Endothelial cell of umbilical vein (primary cell): ENCODE measurements at regions not wholly inside any gene's neighbourhood (a gene's known extent, or its start where the extent isn't known, plus 50 kb on each side); places are given as distances from the start of the nearest gene placed in this dataset.

ENCODE experiments used
- BruUV-seq: library from RNA; stranded (reverse); fragments of 400-500 nt; replicated peaks from 2 replicates; lab custom pipeline; 2021; lab: Mats Ljungman, UMichigan
- CTCF ChIA-PET: fragments of 300-600, 350-600 bp; sonication (Branson Sonifier 250); formaldehyde crosslinking; loops from one replicate; lab custom pipeline; 2021; ENCODE audit warnings: antibody characterized with exemption, inconsistent platforms; lab: Charles Lee
- POLR2A ChIA-PET: fragments of 300-600, 350-600 bp; sonication (Branson Sonifier 250); formaldehyde crosslinking; loops from one replicate; lab custom pipeline; 2021; ENCODE audit warnings: antibody characterized with exemption, inconsistent platforms; lab: Charles Lee
- DNase-seq: peaks from one replicate; pipeline ENCODE4 v3.0.0-alpha.2; 2011; ENCODE audit warnings: low read depth, low spot score
- FAIRE-seq: peaks from 2 replicates; lab custom pipeline; 2011; peaks lifted over from hg19 to GRCh38; lab: Jason Lieb, UNC
- H2AFZ ChIP-seq: 2 replicates; pipeline ENCODE4 v1.6.0; 2012; ENCODE audit warnings: low read depth, low read length, control low read depth, inconsistent platforms
- H3K27ac ChIP-seq: 2 replicates; pipeline ENCODE4 v1.5.1; 2011; ENCODE audit warnings: low read depth, mild to moderate bottlenecking, control low read depth, low read length, moderate library complexity; ENCODE audit not compliant: insufficient read depth
- H3K27me3 ChIP-seq, 2 experiments: 2 replicates each; pipeline versions ENCODE4 v1.6.0 to v1.6.1; 2011; ENCODE audit warnings: low read length in 2 of 2, mixed read lengths in 1 of 2; ENCODE audit not compliant: control insufficient read depth in 2 of 2, insufficient read depth in 2 of 2
- H3K36me3 ChIP-seq, 2 experiments: 2 replicates in 1 of 2; 3 replicates in 1 of 2; pipeline ENCODE4 v1.5.1; 2011; ENCODE audit warnings: low read length in 2 of 2, mild to moderate bottlenecking in 1 of 2, moderate library complexity in 1 of 2; ENCODE audit not compliant: control insufficient read depth in 2 of 2, insufficient read depth in 2 of 2; ENCODE audit errors: extremely low read depth in 1 of 2
- H3K4me1 ChIP-seq: 3 replicates; pipeline ENCODE4 v1.5.1; 2011; ENCODE audit warnings: mild to moderate bottlenecking, low read length; ENCODE audit not compliant: control insufficient read depth, insufficient read depth; ENCODE audit errors: extremely low read depth
- H3K4me2 ChIP-seq: 2 replicates; pipeline ENCODE4 v1.6.1; 2011; ENCODE audit warnings: low read length, control low read depth, mixed read lengths; ENCODE audit not compliant: insufficient read depth
- H3K4me3 ChIP-seq, 3 experiments: fragments of 200-600 bp in 1 of 3; sonication (generic), shearing (Covaris generic) in 1 of 3; replicated peaks in 1 of 3; 2 replicates each; pipeline ENCODE4 v1.5.1; 2011 to 2016; ENCODE audit warnings: control low read depth in 3 of 3, low read length in 3 of 3, mild to moderate bottlenecking in 2 of 3, inconsistent platforms in 1 of 3, low read depth in 1 of 3, moderate library complexity in 1 of 3; ENCODE audit not compliant: insufficient read depth in 1 of 3
- H3K79me2 ChIP-seq: 2 replicates; pipeline ENCODE4 v1.6.0; 2012; ENCODE audit warnings: low read length, inconsistent platforms; ENCODE audit not compliant: control insufficient read depth, insufficient read depth
- H3K9ac ChIP-seq: replicated peaks from 2 replicates; pipeline ENCODE3; 2011; ENCODE audit warnings: low read length, control low read depth; ENCODE audit not compliant: insufficient read depth; ENCODE audit errors: extremely low read depth
- H3K9me1 ChIP-seq: replicated peaks from 3 replicates; pipeline ENCODE4 v1.6.0; 2011; ENCODE audit warnings: mild to moderate bottlenecking, low read length; ENCODE audit not compliant: control insufficient read depth, insufficient read depth; ENCODE audit errors: extremely low read depth
- H3K9me3 ChIP-seq: replicated peaks from 2 replicates; pipeline ENCODE4 v1.5.1; 2012; ENCODE audit warnings: low read length, inconsistent platforms; ENCODE audit not compliant: control insufficient read depth, insufficient read depth
- H4K20me1 ChIP-seq: replicated peaks from 2 replicates; pipeline ENCODE3; 2011; ENCODE audit warnings: mild to moderate bottlenecking, low read length; ENCODE audit not compliant: control insufficient read depth, insufficient read depth; ENCODE audit errors: extremely low read depth
- CTCF ChIP-seq, 2 donors: IDR thresholded peaks; 1 replicate in 1 of 2; 2 replicates in 1 of 2; pipeline ENCODE4 v1.5.1; 2011; ENCODE audit warnings: low read length in 2 of 2, mild to moderate bottlenecking in 2 of 2, moderate library complexity in 2 of 2, control low read depth in 1 of 2, inconsistent platforms in 1 of 2, low read depth in 1 of 2; ENCODE audit not compliant: insufficient read depth in 1 of 2; ENCODE audit errors: extremely low read depth in 1 of 2
- GATA2 ChIP-seq: IDR thresholded peaks from 2 replicates; pipeline ENCODE4 v1.7.0; 2011; ENCODE audit warnings: low read depth, mild to moderate bottlenecking, moderate library complexity, mixed read lengths, low read length; ENCODE audit not compliant: insufficient read length, insufficient read depth
- dilution Hi-C: fragments of 300-500 bp; cut with MboI; formaldehyde crosslinking; loops from one replicate; pipeline ENCODE4 v1.15.0; 2019; ENCODE audit warnings: low sequenced_read_pairs; ENCODE audit not compliant: extremely low pct_ligation_motif_present
- intact Hi-C: fragments of 100-400 bp; cut with micrococcal nuclease; formaldehyde crosslinking; loops from one replicate; pipeline ENCODE4 v1.10.0; 2022
- TF ChIP-seq, protein P1 (sequence below): IDR thresholded peaks from 2 replicates; pipeline ENCODE4 v1.6.1; 2011; ENCODE audit not compliant: insufficient read depth, insufficient read length

DNA sequence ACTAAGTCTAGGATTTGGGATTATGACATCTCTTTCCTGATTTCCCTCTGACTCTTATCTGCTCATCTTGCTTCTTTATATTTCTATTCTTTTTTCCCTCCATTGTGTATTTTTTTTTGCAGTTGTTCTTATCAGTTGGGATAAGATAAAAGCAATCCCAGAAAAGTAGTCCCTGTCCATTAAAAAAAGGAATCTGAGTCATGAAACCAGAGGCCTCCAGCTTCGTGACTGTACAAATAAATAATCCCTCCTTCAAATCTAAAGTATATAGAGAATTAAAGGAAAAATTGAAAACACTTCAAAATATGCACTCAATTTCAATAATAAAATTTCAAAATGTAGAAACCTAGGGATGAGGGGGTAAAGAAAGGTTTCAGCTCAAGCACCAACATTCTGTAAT lies 317.8 kb upstream of the NT5E start:
- DNase-seq, result no peak

More for the DNA sequence above, 317.8 kb upstream of the NT5E start:
- intact Hi-C loops (no loop called here), dilution Hi-C loops (no loop called here)
- CTCF ChIA-PET, result no interaction called here
- Histone ChIP-seq H2AFZ (no peak overlapping the region), H3K27me3 (no peaks in the 10 kb centered on the region), H3K9me3 (no peaks in the 10 kb centered on the region), H3K4me3 (no peak overlapping the region), H3K4me1 (no peaks in the 10 kb centered on the region), H3K36me3 (no peaks in the 10 kb centered on the region), H4K20me1 (no peaks in the 10 kb centered on the region), H3K27ac (no peak overlapping the region), H3K9me1 (no peaks in the 10 kb centered on the region), H3K9ac (no peak overlapping the region), H3K79me2 (no peaks in the 10 kb centered on the region), H3K4me2 (no peak overlapping the region)
- no TSS peak for BruUV-seq
- no peak for FAIRE-seq
- POLR2A ChIA-PET, result no interaction called here
- TF ChIP-seq, protein P1, sequence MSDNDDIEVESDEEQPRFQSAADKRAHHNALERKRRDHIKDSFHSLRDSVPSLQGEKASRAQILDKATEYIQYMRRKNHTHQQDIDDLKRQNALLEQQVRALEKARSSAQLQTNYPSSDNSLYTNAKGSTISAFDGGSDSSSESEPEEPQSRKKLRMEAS, result no peak
- TF ChIP-seq CTCF (IDR thresholded peaks at IDR 0.05; ENCODE audit: extremely low read depth in 1 of 2, insufficient read depth in 1 of 2, low read depth in 1 of 2, low read length in 2 of 2) (no peak), GATA2 (no peak)
